Panc1 (cell line): ENCODE measurements at regions not wholly inside any gene's neighbourhood (a gene's known extent, or its start where the extent isn't known, plus 50 kb on each side); places are given as distances from the start of the nearest gene placed in this dataset.

Experiments used
- ATAC-seq: fragments of 200-7000 bp; cut with Tn5 transposase; 2 replicates; pipeline ENCODE4 v1.9.1; 2020; ENCODE audit warnings: mild to moderate bottlenecking, moderate library complexity
- BruUV-seq: library from RNA; stranded (reverse); fragments of 400-500 nt; replicated peaks from 2 replicates; lab custom pipeline; 2021; lab: Mats Ljungman, UMichigan
- CTCF ChIA-PET: fragments of 300-600 bp; sonication (Branson Sonifier 250); formaldehyde crosslinking; loops from one replicate; lab custom pipeline; 2022; ENCODE audit warnings: antibody characterized with exemption; lab: Charles Lee
- POLR2A ChIA-PET: fragments of 300-600 bp; sonication (Branson Sonifier 250); formaldehyde crosslinking; loops from one replicate; lab custom pipeline; 2022; ENCODE audit warnings: antibody characterized with exemption; lab: Charles Lee
- DNase-seq: peaks from one replicate; pipeline ENCODE4 v3.0.0-alpha.2; 2010; ENCODE audit warnings: low read depth, low spot score
- H3K27ac ChIP-seq: 2 replicates; pipeline ENCODE4 v1.5.1; 2011; ENCODE audit warnings: mild to moderate bottlenecking, low read length, inconsistent platforms
- H3K27me3 ChIP-seq: fragments of 200-500 bp; sonication (Bioruptor generic); 2 replicates; pipeline ENCODE4 v1.6.0; 2014; ENCODE audit warnings: low read length, inconsistent platforms; ENCODE audit not compliant: control insufficient read depth, insufficient read depth
- H3K36me3 ChIP-seq: fragments of 200-500 bp; sonication (Bioruptor generic); 2 replicates; pipeline ENCODE4 v1.5.1; 2014; ENCODE audit warnings: inconsistent platforms, mild to moderate bottlenecking, low read length, moderate library complexity; ENCODE audit not compliant: control insufficient read depth, insufficient read depth
- H3K4me1 ChIP-seq: 2 replicates; pipeline ENCODE4 v1.5.1; 2011; ENCODE audit warnings: inconsistent platforms, mild to moderate bottlenecking, low read length, moderate library complexity; ENCODE audit not compliant: control insufficient read depth, insufficient read depth
- H3K4me3 ChIP-seq, 2 experiments: 2 replicates each; pipeline ENCODE4 v1.5.1; 2011 to 2012; ENCODE audit warnings: low read depth in 2 of 2, low read length in 2 of 2, mild to moderate bottlenecking in 2 of 2, inconsistent platforms in 1 of 2, moderate library complexity in 1 of 2
- H3K9me3 ChIP-seq: fragments of 200-500 bp; sonication (Bioruptor generic); 2 replicates; pipeline ENCODE4 v1.5.1; 2014; ENCODE audit warnings: low read depth, mild to moderate bottlenecking, inconsistent platforms, low read length, moderate library complexity; ENCODE audit not compliant: control insufficient read depth, insufficient read depth
- CTCF ChIP-seq: fragments of 450-650 bp; IDR thresholded peaks from 2 replicates; pipeline ENCODE4 v1.5.1; 2017; ENCODE audit warnings: mild to moderate bottlenecking
- POLR2AphosphoS5 ChIP-seq: IDR thresholded peaks from 2 replicates; pipeline ENCODE4 v1.6.1; 2012; ENCODE audit warnings: mild to moderate bottlenecking, low read depth, low read length, moderate library complexity
- REST ChIP-seq, 2 experiments: IDR thresholded peaks; 2 replicates each; pipeline ENCODE4 v1.6.1; 2011 to 2012; ENCODE audit warnings: low read depth in 2 of 2, control low read depth in 1 of 2, low read length in 1 of 2, mild to moderate bottlenecking in 1 of 2, moderate library complexity in 1 of 2; ENCODE audit not compliant: insufficient read depth in 1 of 2
- SIN3A ChIP-seq: IDR thresholded peaks from 2 replicates; pipeline ENCODE4 v1.6.1; 2012; ENCODE audit warnings: low read depth, mild to moderate bottlenecking, low read length, moderate library complexity, borderline replicate concordance; ENCODE audit not compliant: insufficient read depth
- TCF7L2 ChIP-seq: IDR thresholded peaks from 2 replicates; pipeline ENCODE4 v1.6.1; 2011; ENCODE audit warnings: mild to moderate bottlenecking, low read depth, low read length, inconsistent platforms
- in situ Hi-C: cut with HindIII; loops from 2 replicates; pipeline ENCODE4 v1.10.0; 2016; ENCODE audit warnings: low sequenced_read_pairs, low pct_unique_long_range_greater_than_20kb
- intact Hi-C: fragments of 100-400 bp; cut with micrococcal nuclease; formaldehyde crosslinking; loops from one replicate; pipeline ENCODE4 v1.10.0; 2022; ENCODE audit not compliant: unreplicated experiment

- Histone ChIP-seq H3K27me3 (no peaks in the 10 kb centered on the region; the same call in 1 of the 2 replicates), H3K27ac (no peak overlapping the region), H3K4me3 (no peak overlapping the region), H3K4me1 (no peaks in the 10 kb centered on the region), H3K9me3 (no peaks in the 10 kb centered on the region), H3K36me3 (no peaks in the 10 kb centered on the region)
- in situ Hi-C loops = no loop called here
- BruUV-seq = no TSS peak
- TF ChIP-seq SIN3A (no peak), TCF7L2 (no peak), CTCF (no peak), POLR2AphosphoS5 (no peak), REST (IDR thresholded peaks at IDR 0.05; ENCODE audit: insufficient read depth in 1 of 2, low read depth in 2 of 2, low read length in 1 of 2) (no peak)
- CTCF ChIA-PET = no interaction called here
- intact Hi-C loops = no loop called here
- DNase-seq (no peak), ATAC-seq (no peak)
- POLR2A ChIA-PET = no interaction called here
Observed at GRCh38 chr6:25046942-25047341, 111.2 kb upstream of the RIPOR2 start.

GRCh38 chr6:25050356-25050755 lies 114.6 kb upstream of the RIPOR2 start:
- no TSS peak for BruUV-seq
- Histone ChIP-seq H3K4me1 (no peaks in the 10 kb centered on the region), H3K36me3 (no peaks in the 10 kb centered on the region), H3K27ac (no peak overlapping the region), H3K27me3 (no peaks in the 10 kb centered on the region; the same call in 1 of the 2 replicates), H3K4me3 (no peak overlapping the region), H3K9me3 (no peaks in the 10 kb centered on the region)
- no peak for TF ChIP-seq SIN3A
- TF ChIP-seq POLR2AphosphoS5 = no peak
- TF ChIP-seq CTCF = no peak
- ChIA-PET POLR2A (no interaction called here), CTCF (no interaction called here)
- in situ Hi-C loops (no loop called here), intact Hi-C loops (no loop called here)
- ATAC-seq (no peak), DNase-seq (no peak)

GRCh38 chr6:25051083-25051482 lies 115.3 kb upstream of the RIPOR2 start:
- H3K27ac ChIP-seq = no peak overlapping the region
- no peaks in the 10 kb centered on the region for H3K4me1 ChIP-seq
- BruUV-seq = no TSS peak
- in situ Hi-C loops (no loop called here), intact Hi-C loops (no loop called here)
- no peaks in the 10 kb centered on the region for H3K9me3 ChIP-seq
- ChIA-PET POLR2A (no interaction called here), CTCF (no interaction called here)
- no peaks in the 10 kb centered on the region for H3K36me3 ChIP-seq
- ATAC-seq (no peak), DNase-seq (no peak)
- TF ChIP-seq SIN3A (no peak), CTCF (no peak), POLR2AphosphoS5 (no peak), REST (IDR thresholded peaks at IDR 0.05; ENCODE audit: insufficient read depth in 1 of 2, low read depth in 2 of 2, low read length in 1 of 2) (no peak), TCF7L2 (no peak)
- no peaks in the 10 kb centered on the region for H3K27me3 ChIP-seq
- no peak overlapping the region for H3K4me3 ChIP-seq
